ENCODE measurements at regions not wholly inside any gene's neighbourhood (a gene's known extent, or its start where the extent isn't known, plus 50 kb on each side); places are given as distances from the start of the nearest gene placed in this dataset.

DNA sequence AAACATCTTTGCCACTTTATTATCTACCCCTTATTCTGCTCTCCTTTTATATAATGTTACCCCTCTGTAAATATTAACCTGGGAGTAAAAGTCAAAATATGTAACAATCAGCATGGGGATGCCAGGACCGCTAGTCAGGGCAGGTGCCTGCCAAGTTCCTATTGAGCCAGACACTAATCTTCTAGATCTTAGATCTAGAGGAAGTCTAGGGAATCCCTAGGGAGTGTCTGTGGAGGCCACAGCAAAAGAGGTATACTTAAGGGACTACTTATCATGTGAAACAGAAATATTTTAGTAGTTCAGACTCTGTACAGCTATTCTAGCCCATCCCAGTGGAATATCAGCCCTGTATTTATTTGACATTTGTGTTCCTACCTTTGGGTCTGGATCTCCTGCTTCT lies 600.8 kb upstream of the CDH2 start:
- DNase-seq (ENCODE audit: low spot score), result no peak
- H3K4me3 Mint-ChIP-seq, result no peak overlapping the region
- H3K4me1 Mint-ChIP-seq (ENCODE audit: low read depth), result peaks cover 8% of the 10 kb centered on the region
- no peaks in the 10 kb centered on the region for H3K36me3 Mint-ChIP-seq (ENCODE audit: low read depth)
- H3K27me3 Mint-ChIP-seq (ENCODE audit: insufficient read depth), result no peaks in the 10 kb centered on the region
- intact Hi-C loops (cut with micrococcal nuclease), result no loop called here
- no peak overlapping the region for H3K27ac Mint-ChIP-seq
- H3K9me3 Mint-ChIP-seq, result no peaks in the 10 kb centered on the region

DNA sequence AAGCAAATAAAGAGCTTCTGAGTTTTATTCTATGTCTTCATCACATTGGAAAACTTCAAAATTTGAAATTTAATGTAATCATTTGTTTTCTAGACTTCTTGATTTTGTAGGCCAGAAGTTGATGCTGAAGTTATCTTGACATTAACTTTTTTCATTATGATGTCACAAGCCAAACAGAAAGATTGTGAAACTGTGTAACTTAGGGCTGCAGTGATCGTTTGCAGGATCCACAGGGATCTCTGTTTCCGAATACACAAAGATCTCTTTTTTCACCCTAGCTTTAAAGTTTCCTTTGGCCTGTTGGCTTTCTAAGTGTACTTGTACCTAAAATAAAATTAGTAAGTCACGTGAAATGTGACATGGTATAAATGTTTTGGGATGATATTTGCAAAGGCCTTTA lies 594.9 kb upstream of the CDH2 start:
- Mint-ChIP-seq H3K27ac (no peak overlapping the region), H3K4me3 (no peak overlapping the region), H3K4me1 (ENCODE audit: low read depth) (no peaks in the 10 kb centered on the region), H3K9me3 (no peaks in the 10 kb centered on the region), H3K27me3 (ENCODE audit: insufficient read depth) (no peaks in the 10 kb centered on the region), H3K36me3 (ENCODE audit: low read depth) (no peaks in the 10 kb centered on the region)
- intact Hi-C loops (cut with micrococcal nuclease), result no loop called here
- DNase-seq (ENCODE audit: low spot score), result no peak

DNA sequence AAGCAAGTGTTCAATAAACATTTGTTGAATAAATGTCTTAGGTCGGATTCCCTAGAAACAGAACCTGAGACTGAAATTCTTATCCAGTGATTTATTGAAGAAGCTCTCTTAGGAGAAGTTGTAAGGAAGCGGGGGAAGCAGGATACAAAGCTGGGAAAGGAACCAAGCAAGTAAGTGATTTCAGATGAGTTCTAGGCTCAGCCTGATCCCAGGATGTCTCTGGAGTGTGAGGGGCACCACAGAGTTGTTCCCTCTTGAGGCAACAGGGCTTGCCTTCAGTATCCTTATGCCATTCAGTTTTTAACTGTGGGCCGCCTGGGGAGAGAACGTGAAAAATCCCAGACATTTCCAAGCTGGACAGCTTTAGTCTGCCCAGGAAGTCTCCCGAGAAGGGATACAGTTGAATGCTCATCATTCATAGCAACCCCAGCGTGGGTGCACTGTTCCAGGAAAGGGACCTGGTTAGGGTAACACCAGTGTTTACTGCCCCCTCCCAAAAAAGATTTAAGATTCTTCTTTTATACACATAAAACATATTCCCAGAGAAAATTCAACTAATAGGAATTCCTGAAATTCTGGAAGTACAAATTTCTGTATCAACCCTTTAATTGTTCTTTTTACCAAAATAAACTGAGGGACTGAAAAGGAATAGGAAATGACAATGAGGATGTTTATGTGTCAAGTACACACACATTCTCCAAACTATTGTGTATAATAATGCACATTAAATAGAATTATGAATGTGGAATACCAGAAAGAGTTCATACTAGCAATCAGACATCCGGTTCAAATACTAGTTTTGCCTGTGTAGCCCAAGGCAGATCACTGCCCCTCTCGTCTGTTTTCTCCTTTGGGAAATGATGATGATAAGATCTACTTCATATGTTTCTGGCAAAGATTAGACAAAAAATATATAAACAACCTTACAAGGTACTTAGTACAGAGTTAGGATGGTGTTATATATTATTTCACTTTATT lies 592.1 kb upstream of the CDH2 start:
- H3K4me3 Mint-ChIP-seq, result no peak overlapping the region
- peaks cover 5% of the 10 kb centered on the region for H3K27me3 Mint-ChIP-seq (ENCODE audit: insufficient read depth)
- no peaks in the 10 kb centered on the region for H3K36me3 Mint-ChIP-seq (ENCODE audit: low read depth)
- H3K9me3 Mint-ChIP-seq, result peaks cover 3% of the 10 kb centered on the region
- H3K4me1 Mint-ChIP-seq (ENCODE audit: low read depth), result no peaks in the 10 kb centered on the region
- no peak overlapping the region for H3K27ac Mint-ChIP-seq
- DNase-seq (ENCODE audit: low spot score), result no peak
- intact Hi-C loops (cut with micrococcal nuclease), result no loop called here

DNA sequence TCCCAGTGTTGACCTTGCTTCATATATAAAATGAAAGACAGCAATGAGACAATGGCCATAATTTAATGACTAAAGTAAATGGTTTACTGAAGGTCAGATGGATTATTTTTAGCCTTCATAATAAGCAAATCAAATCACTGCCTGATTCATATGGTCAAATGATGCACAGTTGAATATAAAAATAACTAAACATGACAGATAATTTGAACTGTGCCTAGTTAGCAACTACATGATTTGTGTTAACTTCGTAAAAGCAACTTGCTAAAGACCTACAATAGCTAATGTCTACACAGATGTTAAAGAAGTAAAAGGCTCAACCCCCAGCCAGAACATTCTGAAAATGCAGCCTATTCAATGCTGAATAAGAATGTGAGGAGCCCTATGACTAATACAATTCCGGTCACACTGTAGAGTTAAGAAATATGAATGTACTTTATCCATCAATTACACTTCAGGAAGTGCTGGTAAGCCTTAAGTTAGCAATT lies 590.8 kb upstream of the CDH2 start:
- DNase-seq (ENCODE audit: low spot score), result no peak
- Mint-ChIP-seq H3K27ac (no peak overlapping the region), H3K4me1 (ENCODE audit: low read depth) (no peaks in the 10 kb centered on the region), H3K27me3 (ENCODE audit: insufficient read depth) (peaks cover 5% of the 10 kb centered on the region), H3K36me3 (ENCODE audit: low read depth) (no peaks in the 10 kb centered on the region), H3K4me3 (no peak overlapping the region), H3K9me3 (peaks cover 3% of the 10 kb centered on the region)
- intact Hi-C loops (cut with micrococcal nuclease), result no loop called here

DNA sequence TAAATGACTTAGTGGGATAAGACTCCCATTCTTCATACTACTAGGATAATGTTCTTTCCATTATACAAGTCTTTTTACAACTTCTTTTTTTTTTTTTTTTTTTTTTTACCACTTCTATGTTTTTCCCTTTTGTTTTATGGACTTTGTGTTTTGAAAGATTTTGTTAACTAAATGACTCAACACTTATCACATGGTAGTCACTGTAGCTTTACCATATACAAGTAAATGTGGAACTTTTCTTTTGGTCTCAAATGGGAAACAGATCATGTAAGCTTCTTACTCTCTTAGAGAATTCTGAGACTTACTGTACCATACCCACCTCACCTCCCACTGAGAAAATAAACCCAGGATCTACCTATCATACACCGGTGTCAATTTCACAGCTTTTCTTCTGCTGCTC lies 590.3 kb upstream of the CDH2 start:
- DNase-seq (ENCODE audit: low spot score), result no peak
- intact Hi-C loops (cut with micrococcal nuclease), result no loop called here
- Mint-ChIP-seq H3K9me3 (peaks cover 3% of the 10 kb centered on the region), H3K4me3 (no peak overlapping the region), H3K36me3 (ENCODE audit: low read depth) (no peaks in the 10 kb centered on the region), H3K27me3 (ENCODE audit: insufficient read depth) (peaks cover 5% of the 10 kb centered on the region), H3K27ac (no peak overlapping the region), H3K4me1 (ENCODE audit: low read depth) (no peaks in the 10 kb centered on the region)

DNA sequence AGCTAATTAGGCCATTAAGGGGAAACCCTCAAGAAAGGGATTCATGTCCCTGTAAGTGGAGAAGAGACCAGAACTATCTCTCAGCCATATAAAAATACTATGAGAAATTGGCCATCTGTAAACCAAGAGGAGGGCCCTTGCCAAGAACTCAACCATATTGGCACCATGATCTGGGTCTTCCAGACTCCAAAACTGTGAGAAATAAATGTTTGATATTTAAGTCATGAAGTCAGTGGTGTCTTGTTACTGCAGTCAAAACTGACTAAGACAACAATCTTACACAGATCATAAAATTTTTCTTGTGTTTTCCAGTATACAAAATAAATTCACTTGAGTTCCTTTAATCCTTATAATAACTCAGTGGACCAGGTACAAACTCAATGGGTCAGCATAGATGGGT lies 589.8 kb upstream of the CDH2 start:
- intact Hi-C loops (cut with micrococcal nuclease), result no loop called here
- Mint-ChIP-seq H3K27ac (no peak overlapping the region), H3K27me3 (ENCODE audit: insufficient read depth) (peaks cover 5% of the 10 kb centered on the region), H3K9me3 (peaks cover 3% of the 10 kb centered on the region), H3K4me1 (ENCODE audit: low read depth) (no peaks in the 10 kb centered on the region), H3K4me3 (no peak overlapping the region), H3K36me3 (ENCODE audit: low read depth) (no peaks in the 10 kb centered on the region)
- no peak for DNase-seq (ENCODE audit: low spot score)

DNA sequence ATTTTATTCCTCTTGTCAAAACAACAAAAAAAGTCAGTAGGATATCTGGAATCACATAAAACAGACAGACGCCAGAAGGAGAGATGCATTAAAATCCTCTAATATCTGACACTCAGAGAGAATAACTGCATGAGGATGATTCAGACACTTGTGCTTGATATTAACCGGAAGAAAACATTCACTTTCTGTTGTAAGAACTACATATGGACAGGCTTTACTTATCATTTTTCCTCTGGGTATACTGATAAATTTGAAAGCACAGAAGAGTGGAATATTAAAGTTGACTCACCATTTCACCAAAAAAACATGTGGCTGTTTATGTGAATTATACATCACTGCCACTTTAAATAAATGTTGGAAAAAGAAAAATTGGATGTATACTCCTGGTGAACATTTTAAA lies 589.1 kb upstream of the CDH2 start:
- Mint-ChIP-seq H3K36me3 (ENCODE audit: low read depth) (no peaks in the 10 kb centered on the region), H3K4me1 (ENCODE audit: low read depth) (no peaks in the 10 kb centered on the region), H3K9me3 (peaks cover 3% of the 10 kb centered on the region), H3K27ac (no peak overlapping the region), H3K4me3 (no peak overlapping the region), H3K27me3 (ENCODE audit: insufficient read depth) (peaks cover 5% of the 10 kb centered on the region)
- intact Hi-C loops (cut with micrococcal nuclease), result no loop called here
- DNase-seq (ENCODE audit: low spot score), result no peak

DNA sequence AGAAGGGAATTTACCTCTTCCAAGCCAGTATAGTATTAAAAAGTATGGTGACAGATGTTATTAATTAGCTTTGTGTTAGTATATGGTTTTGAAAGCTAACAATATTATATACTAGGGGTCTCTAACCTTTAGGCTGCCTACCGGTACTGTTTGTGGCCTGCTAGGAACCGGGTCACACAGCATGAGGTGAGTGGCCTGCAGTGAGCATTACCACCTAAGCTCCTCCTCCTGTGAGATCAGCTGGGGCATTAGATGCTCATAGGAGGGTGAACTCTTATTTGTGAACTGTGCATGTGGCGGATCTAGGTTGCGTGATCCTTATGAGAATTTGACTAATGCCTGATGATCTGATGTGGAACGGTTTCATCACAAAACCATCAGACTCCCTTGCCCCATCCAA lies 583.4 kb upstream of the CDH2 start:
- intact Hi-C loops (cut with micrococcal nuclease), result no loop called here
- no peak overlapping the region for H3K27ac Mint-ChIP-seq

DNA sequence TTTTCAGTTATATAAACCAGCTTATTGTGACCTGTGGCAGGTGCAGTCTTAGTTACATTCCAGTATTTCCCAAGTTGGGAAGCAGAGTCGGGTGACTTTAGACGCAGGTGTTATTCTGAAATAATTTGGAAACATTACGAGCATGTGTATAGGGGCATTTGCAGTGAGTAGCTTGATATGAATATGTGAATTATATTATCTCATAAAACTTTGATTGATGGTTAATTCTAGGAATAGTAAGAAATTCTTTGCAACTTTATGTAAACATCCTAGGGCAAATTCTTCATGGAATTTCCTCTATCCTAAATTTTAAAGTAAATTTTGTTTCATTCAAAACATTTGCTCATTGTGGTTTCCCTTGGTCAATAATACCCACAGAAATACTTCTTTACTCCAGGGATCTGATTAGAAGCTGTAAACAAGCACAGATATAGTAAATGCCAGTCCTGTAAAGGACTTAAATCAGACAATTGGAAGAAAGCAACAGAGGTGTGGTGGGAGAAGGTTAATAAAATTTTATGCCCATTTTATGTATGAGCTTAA lies 580.6 kb upstream of the CDH2 start:
- Mint-ChIP-seq H3K27ac (no peak overlapping the region), H3K36me3 (ENCODE audit: low read depth) (no peaks in the 10 kb centered on the region), H3K4me3 (no peak overlapping the region), H3K4me1 (ENCODE audit: low read depth) (no peaks in the 10 kb centered on the region), H3K9me3 (no peaks in the 10 kb centered on the region), H3K27me3 (ENCODE audit: insufficient read depth) (no peaks in the 10 kb centered on the region)
- DNase-seq (ENCODE audit: low spot score), result no peak
- intact Hi-C loops (cut with micrococcal nuclease), result no loop called here

More for the DNA sequence above, 583.4 kb upstream of the CDH2 start:
- no peaks in the 10 kb centered on the region for H3K36me3 Mint-ChIP-seq (ENCODE audit: low read depth)
- H3K9me3 Mint-ChIP-seq, result peaks cover 1% of the 10 kb centered on the region
- no peaks in the 10 kb centered on the region for H3K4me1 Mint-ChIP-seq (ENCODE audit: low read depth)
- H3K27me3 Mint-ChIP-seq (ENCODE audit: insufficient read depth), result peaks cover 5% of the 10 kb centered on the region
- no peak for DNase-seq (ENCODE audit: low spot score)
- H3K4me3 Mint-ChIP-seq, result no peak overlapping the region

DNA sequence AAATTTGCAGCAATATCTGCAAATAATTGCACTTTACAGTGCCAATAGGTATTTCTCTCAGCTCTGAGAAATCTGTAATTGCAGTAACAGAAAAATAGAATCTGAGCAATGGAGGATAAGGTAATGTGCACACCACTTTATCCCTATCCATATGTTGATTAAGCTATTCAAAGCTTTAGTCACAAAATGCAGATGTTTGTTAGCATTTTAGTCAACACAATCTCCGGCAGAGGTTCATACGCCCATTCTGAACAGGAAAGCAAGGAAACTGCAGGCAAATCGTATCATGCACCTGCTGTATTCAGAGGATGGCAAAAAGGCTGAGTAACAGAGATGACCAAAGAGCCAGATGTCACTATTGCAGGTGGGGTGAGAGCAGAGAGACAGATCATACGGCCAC lies 566.2 kb upstream of the CDH2 start:
- H3K4me1 Mint-ChIP-seq (ENCODE audit: low read depth), result no peaks in the 10 kb centered on the region
- intact Hi-C loops (cut with micrococcal nuclease), result no loop called here
- H3K9me3 Mint-ChIP-seq, result peaks cover 5% of the 10 kb centered on the region
- no peaks in the 10 kb centered on the region for H3K27me3 Mint-ChIP-seq (ENCODE audit: insufficient read depth)
- H3K4me3 Mint-ChIP-seq, result no peak overlapping the region
- H3K36me3 Mint-ChIP-seq (ENCODE audit: low read depth), result no peaks in the 10 kb centered on the region
- H3K27ac Mint-ChIP-seq, result no peak overlapping the region
- no peak for DNase-seq (ENCODE audit: low spot score)

DNA sequence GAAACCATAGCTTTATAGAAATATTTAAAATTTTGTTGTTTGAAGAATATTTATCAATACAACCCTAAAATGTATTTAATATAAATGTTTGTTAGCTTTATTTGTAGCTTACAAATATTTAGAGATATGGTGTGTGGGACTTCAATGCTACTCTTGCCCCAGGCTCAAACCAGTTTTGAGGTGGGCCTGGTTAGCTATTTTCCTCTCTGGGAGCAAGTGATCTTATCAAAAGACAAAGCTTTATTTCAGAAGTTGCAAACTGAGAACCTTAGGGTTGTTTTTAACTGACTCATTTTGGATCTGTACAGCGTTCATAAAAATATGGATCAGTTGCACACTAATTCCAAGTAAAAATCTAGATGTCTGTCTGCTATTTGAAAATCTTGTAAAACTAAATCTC lies 563.6 kb upstream of the CDH2 start:
- DNase-seq (ENCODE audit: low spot score), result no peak
- Mint-ChIP-seq H3K27ac (no peak overlapping the region), H3K4me3 (no peak overlapping the region), H3K36me3 (ENCODE audit: low read depth) (no peaks in the 10 kb centered on the region), H3K27me3 (ENCODE audit: insufficient read depth) (no peaks in the 10 kb centered on the region), H3K4me1 (ENCODE audit: low read depth) (no peaks in the 10 kb centered on the region), H3K9me3 (peaks cover 5% of the 10 kb centered on the region)
- intact Hi-C loops (cut with micrococcal nuclease), result no loop called here

DNA sequence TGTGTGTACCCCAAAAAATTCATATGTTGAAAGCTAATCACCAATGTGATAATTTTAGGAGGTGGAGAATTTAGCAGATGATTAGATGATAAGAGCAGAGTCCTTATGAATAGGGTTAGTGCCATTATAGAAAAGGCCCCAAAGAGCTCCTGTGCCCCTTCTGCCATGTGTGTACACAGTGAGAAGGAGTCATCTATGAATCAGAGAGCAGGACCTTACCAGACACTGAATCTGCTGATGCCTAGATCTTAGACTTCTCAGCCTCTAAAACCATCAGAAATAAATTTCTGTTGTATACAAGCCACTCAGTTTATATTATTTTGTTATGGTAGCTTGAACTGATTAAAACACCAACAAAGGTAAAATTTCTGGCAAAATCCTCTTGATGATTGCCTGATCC lies 560.0 kb upstream of the CDH2 start:
- no peak for DNase-seq (ENCODE audit: low spot score)
- H3K27me3 Mint-ChIP-seq (ENCODE audit: insufficient read depth), result no peaks in the 10 kb centered on the region
- no peak overlapping the region for H3K27ac Mint-ChIP-seq
- no peak overlapping the region for H3K4me3 Mint-ChIP-seq
- intact Hi-C loops (cut with micrococcal nuclease), result no loop called here
- H3K9me3 Mint-ChIP-seq, result peaks cover 1% of the 10 kb centered on the region
- no peaks in the 10 kb centered on the region for H3K4me1 Mint-ChIP-seq (ENCODE audit: low read depth)
- H3K36me3 Mint-ChIP-seq (ENCODE audit: low read depth), result no peaks in the 10 kb centered on the region

DNA sequence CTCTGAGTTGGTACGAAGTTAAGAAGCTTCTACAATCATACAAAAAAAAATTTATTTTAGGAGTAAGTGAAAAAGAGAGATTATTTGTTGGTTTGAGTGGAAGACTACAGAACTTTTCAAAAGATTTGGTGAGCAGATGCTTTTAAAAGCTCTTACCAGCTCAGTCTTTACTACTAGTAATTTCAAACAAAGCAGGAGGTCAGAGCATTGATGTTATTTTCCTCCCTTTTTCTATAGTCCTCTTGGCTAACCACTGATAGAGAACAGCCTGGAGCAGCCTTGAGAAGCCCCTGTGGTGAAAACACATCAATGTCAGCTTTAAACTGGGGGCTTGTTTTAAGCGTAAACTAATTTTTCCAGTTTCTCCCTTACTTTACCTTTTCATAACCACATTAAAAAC lies 559.3 kb upstream of the CDH2 start:
- no peaks in the 10 kb centered on the region for H3K27me3 Mint-ChIP-seq (ENCODE audit: insufficient read depth)
- intact Hi-C loops (cut with micrococcal nuclease), result no loop called here
- H3K4me1 Mint-ChIP-seq (ENCODE audit: low read depth), result no peaks in the 10 kb centered on the region
- no peak overlapping the region for H3K4me3 Mint-ChIP-seq
- no peaks in the 10 kb centered on the region for H3K36me3 Mint-ChIP-seq (ENCODE audit: low read depth)
- no peaks in the 10 kb centered on the region for H3K9me3 Mint-ChIP-seq
- DNase-seq (ENCODE audit: low spot score), result no peak
- H3K27ac Mint-ChIP-seq, result no peak overlapping the region
